ENCODE measurements at regions not wholly inside any gene's neighbourhood (a gene's known extent, or its start where the extent isn't known, plus 50 kb on each side); places are given as distances from the start of the nearest gene placed in this dataset.

DNA sequence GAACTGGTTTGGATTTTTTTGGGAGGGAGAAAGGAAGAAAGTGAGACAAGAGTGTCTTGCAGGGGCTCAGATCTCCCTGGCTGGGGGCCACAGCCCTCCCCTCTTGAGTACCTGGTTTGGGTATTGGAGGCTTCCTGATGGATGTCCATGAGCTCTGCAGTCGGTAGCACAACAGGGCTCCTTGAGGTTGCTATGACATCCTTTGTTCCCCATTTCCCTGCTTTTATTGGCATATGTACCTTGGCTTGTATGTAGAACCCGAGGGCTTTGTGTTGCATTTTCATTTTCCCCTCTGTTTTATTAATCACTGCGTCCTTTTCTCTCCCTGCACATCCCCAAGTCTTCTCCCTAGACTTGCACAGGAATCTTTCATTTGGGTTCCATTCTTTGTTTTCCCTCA, 355.5 kb upstream of the TSHZ2 start:
- TF ChIP-seq, protein P1, sequence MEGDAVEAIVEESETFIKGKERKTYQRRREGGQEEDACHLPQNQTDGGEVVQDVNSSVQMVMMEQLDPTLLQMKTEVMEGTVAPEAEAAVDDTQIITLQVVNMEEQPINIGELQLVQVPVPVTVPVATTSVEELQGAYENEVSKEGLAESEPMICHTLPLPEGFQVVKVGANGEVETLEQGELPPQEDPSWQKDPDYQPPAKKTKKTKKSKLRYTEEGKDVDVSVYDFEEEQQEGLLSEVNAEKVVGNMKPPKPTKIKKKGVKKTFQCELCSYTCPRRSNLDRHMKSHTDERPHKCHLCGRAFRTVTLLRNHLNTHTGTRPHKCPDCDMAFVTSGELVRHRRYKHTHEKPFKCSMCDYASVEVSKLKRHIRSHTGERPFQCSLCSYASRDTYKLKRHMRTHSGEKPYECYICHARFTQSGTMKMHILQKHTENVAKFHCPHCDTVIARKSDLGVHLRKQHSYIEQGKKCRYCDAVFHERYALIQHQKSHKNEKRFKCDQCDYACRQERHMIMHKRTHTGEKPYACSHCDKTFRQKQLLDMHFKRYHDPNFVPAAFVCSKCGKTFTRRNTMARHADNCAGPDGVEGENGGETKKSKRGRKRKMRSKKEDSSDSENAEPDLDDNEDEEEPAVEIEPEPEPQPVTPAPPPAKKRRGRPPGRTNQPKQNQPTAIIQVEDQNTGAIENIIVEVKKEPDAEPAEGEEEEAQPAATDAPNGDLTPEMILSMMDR (IDR thresholded peaks at IDR 0.05; ENCODE audit: borderline replicate concordance, control extremely low read depth, extremely low read depth, insufficient read depth, missing control alignments): no peak
- DNase-seq (ENCODE audit: low spot score): no peak
- in situ Hi-C loops (cut with MboI; ENCODE audit: low sequenced_read_pairs, unreplicated experiment): no loop called here

DNA sequence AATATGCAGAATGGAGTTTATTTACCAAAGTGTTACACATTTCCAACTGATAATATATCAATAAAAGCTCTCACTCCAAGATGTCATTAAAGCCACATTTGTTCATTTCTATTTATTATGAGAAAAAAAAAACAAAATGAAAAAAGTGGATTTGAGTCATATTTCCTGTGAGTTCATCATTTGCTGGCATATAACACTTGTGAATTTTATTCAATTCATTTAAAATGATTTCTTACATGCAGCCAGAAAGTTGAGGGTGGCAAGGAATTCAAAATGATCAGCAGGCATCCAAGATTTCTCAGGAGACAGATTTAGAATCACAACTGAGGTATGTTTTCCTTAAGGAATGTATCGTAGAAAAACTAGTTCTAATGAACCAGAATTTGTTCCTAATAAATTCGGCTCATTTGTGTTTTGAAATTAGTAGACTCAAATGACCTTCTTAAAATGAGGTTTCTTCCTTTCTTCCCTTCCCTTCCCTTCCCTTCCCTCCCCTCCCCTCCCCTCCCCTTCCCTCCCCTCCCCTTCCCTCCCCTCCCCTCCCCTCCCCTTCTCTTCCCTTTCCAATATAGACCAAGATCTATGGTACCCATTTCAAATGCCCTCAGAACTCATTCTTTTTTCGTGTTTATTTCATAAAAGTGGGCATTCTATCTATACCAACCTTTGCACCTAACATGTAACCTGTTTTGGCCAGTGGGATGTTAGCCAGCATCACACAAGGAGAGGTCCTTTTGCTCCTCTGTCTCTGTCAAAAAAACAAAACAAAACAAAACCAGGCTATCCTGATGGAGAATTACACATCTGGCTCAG, 357.9 kb upstream of the TSHZ2 start:
- TF ChIP-seq, protein P1 (IDR thresholded peaks at IDR 0.05; ENCODE audit: borderline replicate concordance, control extremely low read depth, extremely low read depth, insufficient read depth, missing control alignments): no peak
- no peak for DNase-seq (ENCODE audit: low spot score)
- in situ Hi-C loops (cut with MboI; ENCODE audit: low sequenced_read_pairs, unreplicated experiment): no loop called here

GRCh38 chr20:52612046-52612632, 360.0 kb upstream of the TSHZ2 start:
- in situ Hi-C loops (cut with MboI; ENCODE audit: low sequenced_read_pairs, unreplicated experiment): no loop called here
- TF ChIP-seq, protein P1 (IDR thresholded peaks at IDR 0.05; ENCODE audit: borderline replicate concordance, control extremely low read depth, extremely low read depth, insufficient read depth, missing control alignments): no peak
- no peak for DNase-seq (ENCODE audit: low spot score)

GRCh38 chr20:52610749-52611148, 361.4 kb upstream of the TSHZ2 start:
- in situ Hi-C loops (cut with MboI; ENCODE audit: low sequenced_read_pairs, unreplicated experiment): no loop called here

DNA sequence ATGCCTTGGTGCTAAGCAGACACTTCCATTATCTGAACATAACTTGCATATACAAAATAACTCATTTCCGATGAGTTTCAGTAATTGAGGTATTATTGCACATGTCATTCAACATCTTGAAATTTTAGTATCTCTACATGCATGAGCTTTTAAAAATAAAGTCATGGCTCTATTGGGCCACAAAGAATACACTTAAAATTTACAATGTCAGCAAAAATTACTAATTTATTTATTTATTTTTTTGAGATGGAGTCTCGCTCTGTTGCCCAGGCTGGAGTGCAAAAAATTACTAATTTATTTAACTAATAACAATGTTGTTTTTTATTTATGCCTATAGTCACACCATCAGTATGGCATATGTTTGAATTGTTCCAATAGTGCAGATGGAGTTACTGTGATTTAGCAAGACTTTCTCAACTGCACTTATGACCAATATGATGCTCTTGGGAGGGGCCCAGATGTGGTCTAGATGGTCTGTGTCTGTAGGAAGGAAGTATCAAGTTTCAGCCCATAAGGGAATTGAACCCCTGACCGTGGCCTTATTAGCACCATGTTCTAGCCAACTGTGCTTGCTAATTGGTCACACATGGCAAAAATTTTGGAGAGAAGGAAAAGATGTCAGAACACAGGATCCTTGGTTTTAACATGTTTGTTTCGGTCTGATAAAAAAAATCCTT, 370.7 kb upstream of the TSHZ2 start:
- DNase-seq (ENCODE audit: low spot score): no peak
- TF ChIP-seq, protein P1 (IDR thresholded peaks at IDR 0.05; ENCODE audit: borderline replicate concordance, control extremely low read depth, extremely low read depth, insufficient read depth, missing control alignments): no peak
- in situ Hi-C loops (cut with MboI; ENCODE audit: low sequenced_read_pairs, unreplicated experiment): no loop called here

More at GRCh38 chr20:52610749-52611148, 361.4 kb upstream of the TSHZ2 start:
- TF ChIP-seq, protein P1 (IDR thresholded peaks at IDR 0.05; ENCODE audit: borderline replicate concordance, control extremely low read depth, extremely low read depth, insufficient read depth, missing control alignments): no peak
- no peak for DNase-seq (ENCODE audit: low spot score)

DNA sequence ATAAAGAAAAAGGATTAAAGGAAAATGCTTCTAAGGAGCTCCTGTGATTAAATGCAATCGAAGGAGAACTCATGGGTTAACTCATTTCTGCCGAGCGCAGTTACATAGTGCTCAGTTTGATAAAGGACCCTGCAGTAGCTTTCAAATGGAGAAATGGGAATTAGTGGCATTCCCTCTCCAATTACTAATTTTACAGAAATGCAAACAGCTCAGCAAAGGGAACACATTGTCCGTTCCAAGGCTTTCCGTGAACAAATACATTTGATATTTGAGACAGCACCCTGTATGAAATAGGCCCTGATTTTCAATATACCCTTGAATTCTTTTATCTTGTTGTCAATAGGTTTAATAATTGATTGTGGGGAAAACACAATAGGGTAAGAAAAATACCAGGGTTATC, 375.9 kb upstream of the TSHZ2 start:
- TF ChIP-seq, protein P1 (IDR thresholded peaks at IDR 0.05; ENCODE audit: borderline replicate concordance, control extremely low read depth, extremely low read depth, insufficient read depth, missing control alignments): no peak
- in situ Hi-C loops (cut with MboI; ENCODE audit: low sequenced_read_pairs, unreplicated experiment): no loop called here

More for the DNA sequence above, 375.9 kb upstream of the TSHZ2 start:
- no peak for DNase-seq (ENCODE audit: low spot score)

Measured in GM13976 (cell line).